Ecto neural progenitor cell (in vitro differentiated cells): ENCODE measurements at regions not wholly inside any gene's neighbourhood (a gene's known extent, or its start where the extent isn't known, plus 50 kb on each side); places are given as distances from the start of the nearest gene placed in this dataset.

Source experiments
- DNase-seq: peaks from one replicate; pipeline ENCODE4 v3.0.0-alpha.2; 2018; ENCODE audit warnings: low spot score

- DNase-seq = no peak
Measured at GRCh38 chr1:69148731-69149130, 419.0 kb upstream of the LRRC7 start.

GRCh38 chr1:69157046-69157756 lies 410.5 kb upstream of the LRRC7 start:
- DNase-seq = no peak

GRCh38 chr1:69163241-69163640 lies 404.5 kb upstream of the LRRC7 start:
- no peak for DNase-seq

GRCh38 chr1:69163779-69164178 lies 403.9 kb upstream of the LRRC7 start:
- no peak for DNase-seq

GRCh38 chr1:69167876-69168275 lies 399.8 kb upstream of the LRRC7 start:
- DNase-seq = no peak

GRCh38 chr1:69171248-69171647 lies 396.5 kb upstream of the LRRC7 start:
- DNase-seq = no peak

- DNase-seq = no peak
Measured at GRCh38 chr1:69172003-69173000, 395.4 kb upstream of the LRRC7 start.

GRCh38 chr1:69175053-69175452 lies 392.7 kb upstream of the LRRC7 start:
- DNase-seq = no peak

- DNase-seq = no peak
Measured at GRCh38 chr1:69180358-69180757, 387.4 kb upstream of the LRRC7 start.

GRCh38 chr1:69185378-69185777 lies 382.3 kb upstream of the LRRC7 start:
- no peak for DNase-seq

- no peak for DNase-seq
Measured at GRCh38 chr1:69191335-69191734, 376.4 kb upstream of the LRRC7 start.

- no peak for DNase-seq
Measured at GRCh38 chr1:69195136-69195535, 372.6 kb upstream of the LRRC7 start.

GRCh38 chr1:69196071-69196470 lies 371.7 kb upstream of the LRRC7 start:
- DNase-seq = no peak

GRCh38 chr1:69197816-69198215 lies 369.9 kb upstream of the LRRC7 start:
- no peak for DNase-seq

- DNase-seq = no peak
Measured at GRCh38 chr1:69201716-69202115, 366.0 kb upstream of the LRRC7 start.

GRCh38 chr1:69203166-69203565 lies 364.6 kb upstream of the LRRC7 start:
- DNase-seq = no peak

- DNase-seq = no peak
Measured at GRCh38 chr1:69213644-69214043, 354.1 kb upstream of the LRRC7 start.

GRCh38 chr1:69215883-69216282 lies 351.8 kb upstream of the LRRC7 start:
- DNase-seq = no peak

GRCh38 chr1:69220672-69221071 lies 347.1 kb upstream of the LRRC7 start:
- no peak for DNase-seq

- no peak for DNase-seq
Measured at GRCh38 chr1:69221524-69221923, 346.2 kb upstream of the LRRC7 start.

GRCh38 chr1:69223156-69223555 lies 344.6 kb upstream of the LRRC7 start:
- DNase-seq = no peak

- DNase-seq = no peak
Measured at GRCh38 chr1:69228501-69228900, 339.2 kb upstream of the LRRC7 start.

- DNase-seq = no peak
Measured at GRCh38 chr1:69230208-69230607, 337.5 kb upstream of the LRRC7 start.
